ENCODE measurements at regions not wholly inside any gene's neighbourhood (a gene's known extent, or its start where the extent isn't known, plus 50 kb on each side); places are given as distances from the start of the nearest gene placed in this dataset.

GRCh38 chr5:56358703-56359681 is 125.9 kb upstream of the ANKRD55 start (continued):
- TF ChIP-seq, protein P1, sequence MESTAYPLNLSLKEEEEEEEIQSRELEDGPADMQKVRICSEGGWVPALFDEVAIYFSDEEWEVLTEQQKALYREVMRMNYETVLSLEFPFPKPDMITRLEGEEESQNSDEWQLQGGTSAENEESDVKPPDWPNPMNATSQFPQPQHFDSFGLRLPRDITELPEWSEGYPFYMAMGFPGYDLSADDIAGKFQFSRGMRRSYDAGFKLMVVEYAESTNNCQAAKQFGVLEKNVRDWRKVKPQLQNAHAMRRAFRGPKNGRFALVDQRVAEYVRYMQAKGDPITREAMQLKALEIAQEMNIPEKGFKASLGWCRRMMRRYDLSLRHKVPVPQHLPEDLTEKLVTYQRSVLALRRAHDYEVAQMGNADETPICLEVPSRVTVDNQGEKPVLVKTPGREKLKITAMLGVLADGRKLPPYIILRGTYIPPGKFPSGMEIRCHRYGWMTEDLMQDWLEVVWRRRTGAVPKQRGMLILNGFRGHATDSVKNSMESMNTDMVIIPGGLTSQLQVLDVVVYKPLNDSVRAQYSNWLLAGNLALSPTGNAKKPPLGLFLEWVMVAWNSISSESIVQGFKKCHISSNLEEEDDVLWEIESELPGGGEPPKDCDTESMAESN (CRISPR knock-in tag; conservative IDR thresholded peaks at IDR 0.05), result peak; percentile 16; the same call in 1 of the 2 replicates
- TF ChIP-seq SPEN (CRISPR knock-in tag; IDR thresholded peaks at IDR 0.05; ENCODE audit: low read depth), result no peak; the same call in 1 of the 2 replicates
- TF ChIP-seq RARA (CRISPR knock-in tag; IDR thresholded peaks at IDR 0.05), result peak; percentile 91
- peak; percentile 54 for TF ChIP-seq ZNF644 (CRISPR knock-in tag; IDR thresholded peaks at IDR 0.05; ENCODE audit: low read depth)
- peak; percentile 58; the same call in 1 of the 2 replicates for TF ChIP-seq RELA (CRISPR knock-in tag; IDR thresholded peaks at IDR 0.05)
- peak; percentile 55; the same call in 1 of the 2 replicates for TF ChIP-seq IRX3 (CRISPR knock-in tag; IDR thresholded peaks at IDR 0.05; ENCODE audit: borderline replicate concordance, low read depth)
- 0 out of 2 replicates have a peak, but pooled peaks have one; percentile 24 for TF ChIP-seq NKX3-1 (CRISPR knock-in tag; IDR thresholded peaks at IDR 0.05)
- peak; percentile 77 for TF ChIP-seq XRCC5 (optimal IDR thresholded peaks at IDR 0.05; ENCODE audit: low read length)
- peak; percentile 84 for TF ChIP-seq HDAC1 (CRISPR knock-in tag; IDR thresholded peaks at IDR 0.05)
- TF ChIP-seq, protein P2, sequence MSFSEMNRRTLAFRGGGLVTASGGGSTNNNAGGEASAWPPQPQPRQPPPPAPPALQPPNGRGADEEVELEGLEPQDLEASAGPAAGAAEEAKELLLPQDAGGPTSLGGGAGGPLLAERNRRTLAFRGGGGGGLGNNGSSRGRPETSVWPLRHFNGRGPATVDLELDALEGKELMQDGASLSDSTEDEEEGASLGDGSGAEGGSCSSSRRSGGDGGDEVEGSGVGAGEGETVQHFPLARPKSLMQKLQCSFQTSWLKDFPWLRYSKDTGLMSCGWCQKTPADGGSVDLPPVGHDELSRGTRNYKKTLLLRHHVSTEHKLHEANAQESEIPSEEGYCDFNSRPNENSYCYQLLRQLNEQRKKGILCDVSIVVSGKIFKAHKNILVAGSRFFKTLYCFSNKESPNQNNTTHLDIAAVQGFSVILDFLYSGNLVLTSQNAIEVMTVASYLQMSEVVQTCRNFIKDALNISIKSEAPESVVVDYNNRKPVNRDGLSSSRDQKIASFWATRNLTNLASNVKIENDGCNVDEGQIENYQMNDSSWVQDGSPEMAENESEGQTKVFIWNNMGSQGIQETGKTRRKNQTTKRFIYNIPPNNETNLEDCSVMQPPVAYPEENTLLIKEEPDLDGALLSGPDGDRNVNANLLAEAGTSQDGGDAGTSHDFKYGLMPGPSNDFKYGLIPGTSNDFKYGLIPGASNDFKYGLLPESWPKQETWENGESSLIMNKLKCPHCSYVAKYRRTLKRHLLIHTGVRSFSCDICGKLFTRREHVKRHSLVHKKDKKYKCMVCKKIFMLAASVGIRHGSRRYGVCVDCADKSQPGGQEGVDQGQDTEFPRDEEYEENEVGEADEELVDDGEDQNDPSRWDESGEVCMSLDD (CRISPR knock-in tag; IDR thresholded peaks at IDR 0.05; ENCODE audit: borderline replicate concordance), result 0 out of 2 replicates have a peak, but pooled peaks have one; percentile 39
- TF ChIP-seq PRDM10 (CRISPR knock-in tag; IDR thresholded peaks at IDR 0.05; ENCODE audit: low read depth), result 0 out of 2 replicates have a peak, but pooled peaks have one; percentile 61
- no peak for TF ChIP-seq ZNF451 (CRISPR knock-in tag; IDR thresholded peaks at IDR 0.05)
- TF ChIP-seq PPARG (CRISPR knock-in tag; conservative IDR thresholded peaks at IDR 0.05), result peak; percentile 79
- TF ChIP-seq BRD4 (CRISPR knock-in tag; IDR thresholded peaks at IDR 0.05), result peak; percentile 79; the same call in 1 of the 2 replicates
- TF ChIP-seq PAWR (CRISPR knock-in tag; IDR thresholded peaks at IDR 0.05; ENCODE audit: borderline replicate concordance), result no peak
- TF ChIP-seq TBX2 (CRISPR knock-in tag; IDR thresholded peaks at IDR 0.05; ENCODE audit: borderline replicate concordance), result peak; percentile 98
- TF ChIP-seq RXRB (CRISPR knock-in tag; IDR thresholded peaks at IDR 0.05; ENCODE audit: borderline replicate concordance), result peak; percentile 90

Measured in HepG2 (cell line).